Ishikawa (cell line): ENCODE measurements at regions not wholly inside any gene's neighbourhood (a gene's known extent, or its start where the extent isn't known, plus 50 kb on each side); places are given as distances from the start of the nearest gene placed in this dataset.
A peak's percentile ranks its signal among the peaks of the same experiment; 100 is the strongest.

ENCODE experiments used
- RAD21 ChIP-seq: IDR thresholded peaks from 2 replicates; pipeline ENCODE4 v1.6.1; 2012; ENCODE audit warnings: low read depth
- USF1 ChIP-seq: IDR thresholded peaks from 2 replicates; pipeline ENCODE4 v1.6.1; 2012

- TF ChIP-seq USF1, result peak; percentile 82
These were observed 57.5 kb downstream of the SYT15B start for GRCh38 chr10:47705698-47706414.

GRCh38 chr10:47646686-47647273 lies 116.6 kb downstream of the SYT15B start:
- peak; percentile 39 for TF ChIP-seq RAD21

- TF ChIP-seq RAD21, result 0 out of 2 replicates have a peak, but pooled peaks have one; percentile 7
These were observed 96.0 kb upstream of the AGAP9 start for GRCh38 chr10:47619300-47620012.
